Liver (tissue), 8 donors: ENCODE measurements at regions not wholly inside any gene's neighbourhood (a gene's known extent, or its start where the extent isn't known, plus 50 kb on each side); places are given as distances from the start of the nearest gene placed in this dataset.

ENCODE experiments used
- DNase-seq: peaks from one replicate; pipeline ENCODE4 v3.0.0-alpha.2; 2017; ENCODE audit warnings: low spot score
- H3K27ac ChIP-seq, 2 donors: one replicate each; pipeline ENCODE4 v1.7.0; 2013; ENCODE audit warnings: inconsistent platforms in 2 of 2, low read length in 2 of 2, control low read depth in 1 of 2, low read depth in 1 of 2, mild to moderate bottlenecking in 1 of 2
- H3K27me3 ChIP-seq, 4 donors: one replicate each; pipeline versions ENCODE4 v1.6.1 to v1.7.0; 2013; ENCODE audit warnings: low read length in 3 of 4, inconsistent platforms in 1 of 4, mild to moderate bottlenecking in 1 of 4, moderate library complexity in 1 of 4; ENCODE audit not compliant: control insufficient read depth in 4 of 4, insufficient read depth in 4 of 4
- H3K36me3 ChIP-seq, 4 donors: one replicate each; pipeline versions ENCODE4 v1.6.1 to v1.7.0; 2013; ENCODE audit warnings: low read length in 3 of 4, mild to moderate bottlenecking in 3 of 4, low read depth in 1 of 4, moderate library complexity in 1 of 4; ENCODE audit not compliant: control insufficient read depth in 4 of 4, insufficient read depth in 3 of 4
- H3K4me1 ChIP-seq, 4 donors: one replicate each; pipeline versions ENCODE4 v1.6.1 to v1.7.0; 2013; ENCODE audit warnings: low read length in 3 of 4, mild to moderate bottlenecking in 3 of 4, moderate library complexity in 1 of 4; ENCODE audit not compliant: control insufficient read depth in 4 of 4, insufficient read depth in 4 of 4
- H3K4me3 ChIP-seq, 3 donors: one replicate each; pipeline versions ENCODE4 v1.6.1 to v1.7.0; 2013; ENCODE audit warnings: low read length in 3 of 3, control low read depth in 1 of 3, low read depth in 1 of 3, mild to moderate bottlenecking in 1 of 3
- H3K9ac ChIP-seq, 2 donors: one replicate each; pipeline ENCODE4 v1.7.0; 2013; ENCODE audit warnings: low read length in 2 of 2, mild to moderate bottlenecking in 2 of 2, moderate library complexity in 2 of 2, control low read depth in 1 of 2, low read depth in 1 of 2
- H3K9me3 ChIP-seq, 4 donors: one replicate each; pipeline versions ENCODE4 v1.6.1 to v1.7.0; 2013; ENCODE audit warnings: low read length in 3 of 4; ENCODE audit not compliant: control insufficient read depth in 4 of 4
- FOXA1 ChIP-seq: IDR thresholded peaks from 2 replicates; pipeline ENCODE4 v1.6.1; 2016; ENCODE audit warnings: antibody characterized with exemption
- FOXA2 ChIP-seq: IDR thresholded peaks from 2 replicates; pipeline ENCODE4 v1.6.1; 2016; ENCODE audit warnings: antibody characterized with exemption
- HNF4A ChIP-seq, 2 donors: conservative IDR thresholded peaks; 2 replicates each; pipeline ENCODE4 v1.6.1; 2016; ENCODE audit warnings: antibody characterized with exemption in 2 of 2, mild to moderate bottlenecking in 2 of 2
- RAD21 ChIP-seq, 2 donors: IDR thresholded peaks; 2 replicates each; pipeline ENCODE4 v1.6.1; 2016; ENCODE audit warnings: antibody characterized with exemption in 2 of 2, mild to moderate bottlenecking in 2 of 2
- SP1 ChIP-seq: IDR thresholded peaks from 2 replicates; pipeline ENCODE4 v1.6.1; 2018; ENCODE audit warnings: antibody characterized with exemption, mild to moderate bottlenecking
- YY1 ChIP-seq: IDR thresholded peaks from 2 replicates; pipeline ENCODE4 v1.6.1; 2016; ENCODE audit warnings: antibody characterized with exemption, mild to moderate bottlenecking
- WGBS: extraction: QIAGEN DNeasy Blood & Tissue Kit; methylation state at CpG from one replicate; pipeline ENCODE4 v1.1.7; 2013; 5-methylcytosine and 5-hydroxymethylcytosine counted together
- TF ChIP-seq, protein P1 (sequence below): fragments of 150-350 bp; IDR thresholded peaks from 2 replicates; pipeline ENCODE4 v1.5.1; 2017; ENCODE audit warnings: improper control_type of control experiment, low read depth, low read length; ENCODE audit not compliant: missing input control
- TF ChIP-seq, protein P2 (sequence below): IDR thresholded peaks from 2 replicates; pipeline ENCODE4 v1.6.1; 2016; ENCODE audit warnings: antibody characterized with exemption, mild to moderate bottlenecking
- donor health status: healthy.
- donor health status: healthy.
- donor health status: healthy.
- donor health status: healthy.
- donor health status: healthy.

DNA sequence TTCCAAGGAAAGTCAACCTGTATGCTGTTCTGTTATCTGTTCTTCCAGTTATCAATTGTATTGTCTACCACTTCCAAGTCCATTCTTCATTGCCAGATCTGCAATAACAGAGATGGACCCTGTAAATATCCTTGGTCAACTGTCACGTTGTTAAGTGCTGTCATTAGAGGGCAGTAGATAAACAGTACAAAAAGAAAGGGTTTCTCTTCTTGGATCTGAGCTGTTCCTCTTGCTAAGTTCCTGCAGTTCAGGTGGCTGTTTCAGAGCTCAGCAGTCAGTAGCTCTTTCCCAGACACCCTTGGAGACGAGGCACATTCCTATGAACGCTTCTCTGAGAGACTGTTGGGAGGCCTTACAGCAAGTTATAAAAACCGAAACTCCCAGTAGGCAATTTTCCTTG lies 957.1 kb upstream of the CHAC2 start:
- Histone ChIP-seq H3K9me3 (no peaks in the 10 kb centered on the region), H3K9ac (no peak overlapping the region), H3K27me3 (no peaks in the 10 kb centered on the region), H3K27ac (no peak overlapping the region), H3K4me3 (no peak overlapping the region), H3K36me3 (no peaks in the 10 kb centered on the region), H3K4me1 (no peaks in the 10 kb centered on the region)
- 33% methylated on average over 4 of the region's 4 CpGs for WGBS
- DNase-seq: no peak
- TF ChIP-seq, protein P1, sequence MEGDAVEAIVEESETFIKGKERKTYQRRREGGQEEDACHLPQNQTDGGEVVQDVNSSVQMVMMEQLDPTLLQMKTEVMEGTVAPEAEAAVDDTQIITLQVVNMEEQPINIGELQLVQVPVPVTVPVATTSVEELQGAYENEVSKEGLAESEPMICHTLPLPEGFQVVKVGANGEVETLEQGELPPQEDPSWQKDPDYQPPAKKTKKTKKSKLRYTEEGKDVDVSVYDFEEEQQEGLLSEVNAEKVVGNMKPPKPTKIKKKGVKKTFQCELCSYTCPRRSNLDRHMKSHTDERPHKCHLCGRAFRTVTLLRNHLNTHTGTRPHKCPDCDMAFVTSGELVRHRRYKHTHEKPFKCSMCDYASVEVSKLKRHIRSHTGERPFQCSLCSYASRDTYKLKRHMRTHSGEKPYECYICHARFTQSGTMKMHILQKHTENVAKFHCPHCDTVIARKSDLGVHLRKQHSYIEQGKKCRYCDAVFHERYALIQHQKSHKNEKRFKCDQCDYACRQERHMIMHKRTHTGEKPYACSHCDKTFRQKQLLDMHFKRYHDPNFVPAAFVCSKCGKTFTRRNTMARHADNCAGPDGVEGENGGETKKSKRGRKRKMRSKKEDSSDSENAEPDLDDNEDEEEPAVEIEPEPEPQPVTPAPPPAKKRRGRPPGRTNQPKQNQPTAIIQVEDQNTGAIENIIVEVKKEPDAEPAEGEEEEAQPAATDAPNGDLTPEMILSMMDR: peak; percentile 41
- peak; percentile 75 to 77 for TF ChIP-seq RAD21 (IDR thresholded peaks at IDR 0.05)
- TF ChIP-seq, protein P2, sequence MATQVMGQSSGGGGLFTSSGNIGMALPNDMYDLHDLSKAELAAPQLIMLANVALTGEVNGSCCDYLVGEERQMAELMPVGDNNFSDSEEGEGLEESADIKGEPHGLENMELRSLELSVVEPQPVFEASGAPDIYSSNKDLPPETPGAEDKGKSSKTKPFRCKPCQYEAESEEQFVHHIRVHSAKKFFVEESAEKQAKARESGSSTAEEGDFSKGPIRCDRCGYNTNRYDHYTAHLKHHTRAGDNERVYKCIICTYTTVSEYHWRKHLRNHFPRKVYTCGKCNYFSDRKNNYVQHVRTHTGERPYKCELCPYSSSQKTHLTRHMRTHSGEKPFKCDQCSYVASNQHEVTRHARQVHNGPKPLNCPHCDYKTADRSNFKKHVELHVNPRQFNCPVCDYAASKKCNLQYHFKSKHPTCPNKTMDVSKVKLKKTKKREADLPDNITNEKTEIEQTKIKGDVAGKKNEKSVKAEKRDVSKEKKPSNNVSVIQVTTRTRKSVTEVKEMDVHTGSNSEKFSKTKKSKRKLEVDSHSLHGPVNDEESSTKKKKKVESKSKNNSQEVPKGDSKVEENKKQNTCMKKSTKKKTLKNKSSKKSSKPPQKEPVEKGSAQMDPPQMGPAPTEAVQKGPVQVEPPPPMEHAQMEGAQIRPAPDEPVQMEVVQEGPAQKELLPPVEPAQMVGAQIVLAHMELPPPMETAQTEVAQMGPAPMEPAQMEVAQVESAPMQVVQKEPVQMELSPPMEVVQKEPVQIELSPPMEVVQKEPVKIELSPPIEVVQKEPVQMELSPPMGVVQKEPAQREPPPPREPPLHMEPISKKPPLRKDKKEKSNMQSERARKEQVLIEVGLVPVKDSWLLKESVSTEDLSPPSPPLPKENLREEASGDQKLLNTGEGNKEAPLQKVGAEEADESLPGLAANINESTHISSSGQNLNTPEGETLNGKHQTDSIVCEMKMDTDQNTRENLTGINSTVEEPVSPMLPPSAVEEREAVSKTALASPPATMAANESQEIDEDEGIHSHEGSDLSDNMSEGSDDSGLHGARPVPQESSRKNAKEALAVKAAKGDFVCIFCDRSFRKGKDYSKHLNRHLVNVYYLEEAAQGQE: no peak

DNA sequence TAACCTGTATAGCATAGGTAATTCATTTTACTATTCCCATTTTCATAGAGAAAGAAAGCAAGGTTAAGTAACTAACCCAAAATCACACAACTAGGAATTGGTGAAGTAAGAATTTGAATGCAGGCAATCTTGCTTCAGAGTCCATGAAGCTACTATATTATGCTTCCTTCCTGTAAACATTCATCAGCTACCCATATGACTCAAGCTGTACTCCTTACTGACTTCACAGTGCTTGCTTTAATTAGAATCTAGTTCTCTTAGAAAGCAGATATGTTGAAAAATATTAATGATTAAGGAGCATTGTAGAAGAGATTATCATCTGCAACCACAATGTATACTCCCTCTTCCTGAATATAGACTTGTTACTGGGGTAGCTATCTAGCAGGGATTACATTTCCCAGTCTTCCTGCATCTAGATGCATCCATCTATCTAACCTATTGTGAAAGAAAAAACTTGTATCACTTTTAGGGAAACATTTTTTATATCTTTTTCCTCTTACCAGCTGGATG lies 961.6 kb upstream of the CHAC2 start:
- H3K27ac ChIP-seq: no peak overlapping the region
- peaks cover 3 to 8% (median 6%) of the 10 kb centered on the region in 4 donors for H3K9me3 ChIP-seq
- TF ChIP-seq FOXA1 (no peak), YY1 (no peak)
- TF ChIP-seq, protein P1: no peak
- H3K4me3 ChIP-seq: no peak overlapping the region
- H3K27me3 ChIP-seq: no peaks in the 10 kb centered on the region
- no peaks in the 10 kb centered on the region for H3K36me3 ChIP-seq
- no peak for DNase-seq
- no peak overlapping the region for H3K9ac ChIP-seq
- no peaks in the 10 kb centered on the region for H3K4me1 ChIP-seq

DNA sequence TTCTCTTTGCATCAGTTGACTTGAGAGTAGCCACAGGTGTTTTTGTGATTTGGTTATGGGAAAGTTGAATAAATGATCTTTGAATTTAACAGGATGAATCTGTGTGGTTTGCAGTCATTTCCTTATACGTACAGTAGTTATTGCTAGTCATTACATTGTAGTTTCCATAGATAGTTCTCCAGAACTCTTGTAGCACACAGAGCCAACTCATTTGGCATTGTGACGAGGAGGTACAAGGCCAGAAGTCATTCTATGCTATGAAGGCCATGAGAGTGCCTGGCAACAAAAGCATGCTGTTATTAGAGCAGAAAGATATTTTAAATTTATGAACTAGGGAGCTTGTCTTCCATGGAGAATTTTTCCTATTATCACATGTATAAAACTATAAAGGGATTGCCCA lies 973.0 kb upstream of the CHAC2 start:
- H3K36me3 ChIP-seq: no peaks in the 10 kb centered on the region
- WGBS: 68% methylated on average over 2 of the region's 2 CpGs
- H3K4me1 ChIP-seq: no peaks in the 10 kb centered on the region

More for the DNA sequence above, 973.0 kb upstream of the CHAC2 start:
- H3K27me3 ChIP-seq: no peaks in the 10 kb centered on the region
- no peak overlapping the region for H3K27ac ChIP-seq
- TF ChIP-seq, protein P1: no peak
- no peak for TF ChIP-seq FOXA1
- TF ChIP-seq FOXA2: no peak
- no peak for TF ChIP-seq HNF4A (conservative IDR thresholded peaks at IDR 0.05)
- TF ChIP-seq SP1: no peak
- no peak overlapping the region for H3K9ac ChIP-seq
- H3K9me3 ChIP-seq: peaks cover 0 to 6% (median 1%) of the 10 kb centered on the region in 4 donors
- no peak for DNase-seq
- H3K4me3 ChIP-seq: no peak overlapping the region
